Lung (tissue), 11 donors: ENCODE measurements at regions not wholly inside any gene's neighbourhood (a gene's known extent, or its start where the extent isn't known, plus 50 kb on each side); places are given as distances from the start of the nearest gene placed in this dataset.

Experiments used
- ATAC-seq: fragments of 200-7000 bp; cut with Tn5 transposase; one replicate; pipeline ENCODE4 v1.9.1; 2020; ENCODE audit warnings: moderate number of reproducible peaks; ENCODE audit not compliant: insufficient read depth, low FRiP score
- DNase-seq, 3 donors: peaks; one replicate each; pipeline ENCODE4 v3.0.0-alpha.2; 2013 to 2017
- H3K27ac ChIP-seq, 2 donors: one replicate each; pipeline ENCODE4 v1.5.1; 2013; ENCODE audit warnings: mild to moderate bottlenecking in 2 of 2, moderate library complexity in 2 of 2, control low read depth in 1 of 2, inconsistent platforms in 1 of 2, low read depth in 1 of 2, low read length in 1 of 2
- H3K27me3 ChIP-seq, 3 donors: one replicate each; pipeline ENCODE4 v1.5.1; 2013; ENCODE audit warnings: low read length in 2 of 3; ENCODE audit not compliant: control insufficient read depth in 3 of 3, insufficient read depth in 3 of 3
- H3K36me3 ChIP-seq, 4 donors: one replicate each; pipeline ENCODE4 v1.5.1; 2013; ENCODE audit warnings: low read length in 4 of 4, mild to moderate bottlenecking in 1 of 4, moderate library complexity in 1 of 4; ENCODE audit not compliant: control insufficient read depth in 4 of 4, insufficient read depth in 4 of 4
- H3K4me1 ChIP-seq, 5 donors: one replicate each; pipeline ENCODE4 v1.5.1; 2013; ENCODE audit warnings: low read length in 5 of 5, mild to moderate bottlenecking in 2 of 5, moderate library complexity in 1 of 5; ENCODE audit not compliant: control insufficient read depth in 5 of 5, insufficient read depth in 5 of 5
- H3K4me3 ChIP-seq: one replicate; pipeline ENCODE4 v1.5.1; 2013; ENCODE audit warnings: mild to moderate bottlenecking, control low read depth, moderate library complexity
- H3K9ac ChIP-seq, 2 donors: one replicate each; pipeline ENCODE4 v1.5.1; 2013; ENCODE audit warnings: low read length in 2 of 2, control low read depth in 1 of 2; ENCODE audit not compliant: insufficient read depth in 1 of 2
- H3K9me3 ChIP-seq, 4 donors: one replicate each; pipeline ENCODE4 v1.5.1; 2013; ENCODE audit warnings: low read length in 3 of 4, mild to moderate bottlenecking in 1 of 4, moderate library complexity in 1 of 4; ENCODE audit not compliant: control insufficient read depth in 4 of 4, insufficient read depth in 3 of 4
- WGBS, 2 donors: extraction: QIAGEN DNeasy Blood & Tissue Kit; methylation state at CpG; one replicate each; pipeline ENCODE4 v1.1.7; 2013; 5-methylcytosine and 5-hydroxymethylcytosine counted together
- TF ChIP-seq, protein P1 (sequence below): IDR thresholded peaks from 2 replicates; pipeline ENCODE4 v1.5.1; 2012; ENCODE audit warnings: mild to moderate bottlenecking; ENCODE audit errors: control extremely low read depth, extremely low read depth
- donor health status: control.
- donor health status: control.
- donor health status: Bipolar disorder and iron deficiency.
- donor health status: healthy.
- donor health status: DM: yes; HTN: yes; CAD: no.

DNA sequence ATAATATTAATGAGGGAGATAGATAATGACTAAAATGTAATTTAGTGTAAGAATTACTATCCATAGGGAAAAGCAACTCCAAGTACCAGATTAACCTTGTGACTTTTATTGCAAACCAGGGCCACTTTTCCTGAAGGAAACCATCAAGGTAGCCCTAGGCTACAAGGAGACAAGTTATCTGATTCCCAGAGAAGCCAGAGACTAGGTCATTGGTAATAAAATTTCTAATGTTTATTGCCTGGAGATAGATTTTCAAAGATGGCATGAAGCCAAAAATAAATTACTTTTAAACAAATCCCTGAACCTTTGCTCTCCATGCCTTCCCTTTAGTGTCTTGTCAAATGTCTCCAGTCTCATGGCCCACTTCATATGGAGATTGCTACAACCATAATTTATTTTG is 610.1 kb upstream of the SLC10A2 start:
- no peak for ATAC-seq
- H3K27ac ChIP-seq = no peak overlapping the region
- TF ChIP-seq, protein P1, sequence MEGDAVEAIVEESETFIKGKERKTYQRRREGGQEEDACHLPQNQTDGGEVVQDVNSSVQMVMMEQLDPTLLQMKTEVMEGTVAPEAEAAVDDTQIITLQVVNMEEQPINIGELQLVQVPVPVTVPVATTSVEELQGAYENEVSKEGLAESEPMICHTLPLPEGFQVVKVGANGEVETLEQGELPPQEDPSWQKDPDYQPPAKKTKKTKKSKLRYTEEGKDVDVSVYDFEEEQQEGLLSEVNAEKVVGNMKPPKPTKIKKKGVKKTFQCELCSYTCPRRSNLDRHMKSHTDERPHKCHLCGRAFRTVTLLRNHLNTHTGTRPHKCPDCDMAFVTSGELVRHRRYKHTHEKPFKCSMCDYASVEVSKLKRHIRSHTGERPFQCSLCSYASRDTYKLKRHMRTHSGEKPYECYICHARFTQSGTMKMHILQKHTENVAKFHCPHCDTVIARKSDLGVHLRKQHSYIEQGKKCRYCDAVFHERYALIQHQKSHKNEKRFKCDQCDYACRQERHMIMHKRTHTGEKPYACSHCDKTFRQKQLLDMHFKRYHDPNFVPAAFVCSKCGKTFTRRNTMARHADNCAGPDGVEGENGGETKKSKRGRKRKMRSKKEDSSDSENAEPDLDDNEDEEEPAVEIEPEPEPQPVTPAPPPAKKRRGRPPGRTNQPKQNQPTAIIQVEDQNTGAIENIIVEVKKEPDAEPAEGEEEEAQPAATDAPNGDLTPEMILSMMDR = no peak

DNA sequence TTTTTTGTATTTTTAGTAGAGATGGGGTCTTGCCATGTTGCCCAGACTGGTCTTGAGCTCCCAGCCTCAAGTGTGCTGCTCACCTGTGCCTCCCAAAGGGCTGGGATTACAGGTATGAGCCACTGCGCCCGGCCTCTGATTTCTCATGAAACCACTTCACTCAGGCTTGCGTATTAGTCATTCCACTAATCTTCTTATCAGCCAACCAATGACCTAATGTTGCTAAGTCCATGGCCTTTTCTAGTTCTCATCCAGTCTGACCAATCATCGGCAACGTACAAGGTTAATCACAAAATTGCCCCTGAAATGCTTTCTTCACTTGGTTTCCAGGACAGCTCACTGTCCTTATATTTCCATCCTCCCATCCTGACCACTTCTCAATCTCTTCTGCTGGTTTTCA is 605.3 kb upstream of the SLC10A2 start:
- ATAC-seq = no peak
- no peak overlapping the region for H3K9ac ChIP-seq
- no peak for DNase-seq
- no peaks in the 10 kb centered on the region for H3K36me3 ChIP-seq
- no peaks in the 10 kb centered on the region for H3K4me1 ChIP-seq
- TF ChIP-seq, protein P1 = no peak
- no peaks in the 10 kb centered on the region for H3K27me3 ChIP-seq
- H3K4me3 ChIP-seq = no peak overlapping the region
- H3K27ac ChIP-seq = no peak overlapping the region
- peaks cover 0 to 2% (median 0%) of the 10 kb centered on the region in 4 donors for H3K9me3 ChIP-seq
- 94 to 95% methylated on average over 5 of the region's 5 CpGs for WGBS, 2 donors

More for the DNA sequence above, 610.1 kb upstream of the SLC10A2 start:
- DNase-seq = no peak
- H3K4me1 ChIP-seq = no peaks in the 10 kb centered on the region
- no peaks in the 10 kb centered on the region for H3K36me3 ChIP-seq
- H3K4me3 ChIP-seq = no peak overlapping the region
- H3K9ac ChIP-seq = no peak overlapping the region
- no peaks in the 10 kb centered on the region for H3K27me3 ChIP-seq
- peaks cover 0 to 2% (median 0%) of the 10 kb centered on the region in 4 donors for H3K9me3 ChIP-seq

GRCh38 chr13:103663996-103664395 is 597.8 kb upstream of the SLC10A2 start:
- no peaks in the 10 kb centered on the region for H3K4me1 ChIP-seq
- H3K9ac ChIP-seq = no peak overlapping the region
- no peak for ATAC-seq
- no peak overlapping the region for H3K4me3 ChIP-seq
- H3K9me3 ChIP-seq = peaks cover 0 to 2% (median 0%) of the 10 kb centered on the region in 4 donors
- no peaks in the 10 kb centered on the region for H3K27me3 ChIP-seq
- H3K36me3 ChIP-seq = no peaks in the 10 kb centered on the region
- H3K27ac ChIP-seq = no peak overlapping the region
- TF ChIP-seq, protein P1 = no peak
- WGBS, 2 donors = 86 to 88% methylated on average over 4 of the region's 4 CpGs
- no peak for DNase-seq

- DNase-seq = no peak
- Histone ChIP-seq H3K4me3 (no peak overlapping the region), H3K9ac (no peak overlapping the region), H3K36me3 (no peaks in the 10 kb centered on the region), H3K27ac (no peak overlapping the region), H3K27me3 (no peaks in the 10 kb centered on the region), H3K4me1 (no peaks in the 10 kb centered on the region), H3K9me3 (no peaks in the 10 kb centered on the region)
- WGBS, 2 donors = 82 to 88% methylated on average over 4 of the region's 4 CpGs
- no peak for ATAC-seq
- TF ChIP-seq, protein P1 = no peak
These were observed 590.1 kb upstream of the SLC10A2 start for GRCh38 chr13:103656311-103656710.
